HG03103 (cell line): ENCODE measurements at regions not wholly inside any gene's neighbourhood (a gene's known extent, or its start where the extent isn't known, plus 50 kb on each side); places are given as distances from the start of the nearest gene placed in this dataset.
"Not testable (repeated sequence)": the region's sequence is repeated elsewhere in the genome, so short reads cannot be mapped to it uniquely, and the experiment has no call there.

ENCODE experiments used
- ATAC-seq: cut with Tn5 transposase; IDR thresholded peaks from one replicate; pipeline ENCODE4 v1.9.1; 2021; ENCODE audit warnings: low read depth; ENCODE audit not compliant: unreplicated experiment

GRCh38 chr2:181737302-181737701 lies 57.0 kb upstream of the NEUROD1 start:
- not testable (repeated sequence) for ATAC-seq

DNA sequence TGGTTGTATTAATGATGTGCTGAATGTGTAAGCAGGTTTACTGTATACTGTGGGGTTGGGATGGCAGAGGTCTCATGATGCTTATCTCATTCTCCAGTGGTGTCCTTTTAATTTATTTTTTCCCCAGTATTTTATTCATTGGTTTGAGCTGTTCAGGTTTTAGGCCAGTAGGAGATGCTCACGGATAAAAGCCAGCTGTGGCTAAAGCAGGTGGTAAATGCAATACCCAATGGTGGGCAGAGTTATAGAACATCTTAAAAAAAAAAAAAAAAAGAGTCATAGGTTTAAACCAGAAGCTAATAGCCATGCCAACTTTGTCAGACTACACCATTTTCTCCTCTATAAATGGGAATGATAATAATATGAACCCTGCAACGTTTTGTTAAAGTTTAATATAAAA lies 57.8 kb upstream of the NEUROD1 start:
- ATAC-seq: no peak

DNA sequence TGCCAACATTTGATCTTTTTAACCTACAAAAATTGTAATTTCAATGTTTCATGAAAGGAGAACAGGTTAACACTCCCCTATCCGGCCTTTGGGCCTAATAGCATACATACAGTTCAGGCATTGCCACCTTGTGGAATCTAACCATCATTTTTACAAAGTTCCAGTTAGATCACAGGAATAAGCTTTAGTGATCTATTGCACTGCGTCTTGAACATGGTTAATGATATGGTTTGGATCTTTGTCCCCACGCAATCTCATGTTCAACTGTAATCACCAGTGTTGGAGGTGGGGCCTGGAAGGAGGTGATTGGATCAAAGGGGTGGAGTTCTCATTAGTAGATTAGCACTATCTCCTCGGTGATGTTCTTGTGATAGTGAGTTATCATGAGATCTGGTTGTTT lies 58.2 kb upstream of the NEUROD1 start:
- ATAC-seq: no peak

GRCh38 chr2:181741756-181742155 lies 61.4 kb upstream of the NEUROD1 start:
- no peak for ATAC-seq

DNA sequence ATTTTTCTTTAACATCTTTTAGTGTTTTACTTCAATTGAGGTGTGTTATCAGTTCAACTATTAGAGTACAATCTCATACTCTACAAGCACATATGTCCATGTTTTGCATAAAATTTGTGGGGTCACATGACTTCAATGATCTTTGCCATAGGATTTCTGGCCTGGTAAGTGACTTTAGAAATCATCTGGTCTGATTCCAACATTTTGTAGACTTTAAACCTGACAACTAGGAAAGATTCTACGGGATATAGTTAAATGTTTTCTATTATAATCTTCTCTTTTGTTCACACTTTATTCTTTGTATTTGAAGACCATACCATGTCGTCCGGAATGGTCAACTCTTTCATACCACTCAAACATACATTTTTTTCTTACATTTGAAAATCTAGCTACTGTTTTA lies 62.0 kb upstream of the NEUROD1 start:
- no peak for ATAC-seq

DNA sequence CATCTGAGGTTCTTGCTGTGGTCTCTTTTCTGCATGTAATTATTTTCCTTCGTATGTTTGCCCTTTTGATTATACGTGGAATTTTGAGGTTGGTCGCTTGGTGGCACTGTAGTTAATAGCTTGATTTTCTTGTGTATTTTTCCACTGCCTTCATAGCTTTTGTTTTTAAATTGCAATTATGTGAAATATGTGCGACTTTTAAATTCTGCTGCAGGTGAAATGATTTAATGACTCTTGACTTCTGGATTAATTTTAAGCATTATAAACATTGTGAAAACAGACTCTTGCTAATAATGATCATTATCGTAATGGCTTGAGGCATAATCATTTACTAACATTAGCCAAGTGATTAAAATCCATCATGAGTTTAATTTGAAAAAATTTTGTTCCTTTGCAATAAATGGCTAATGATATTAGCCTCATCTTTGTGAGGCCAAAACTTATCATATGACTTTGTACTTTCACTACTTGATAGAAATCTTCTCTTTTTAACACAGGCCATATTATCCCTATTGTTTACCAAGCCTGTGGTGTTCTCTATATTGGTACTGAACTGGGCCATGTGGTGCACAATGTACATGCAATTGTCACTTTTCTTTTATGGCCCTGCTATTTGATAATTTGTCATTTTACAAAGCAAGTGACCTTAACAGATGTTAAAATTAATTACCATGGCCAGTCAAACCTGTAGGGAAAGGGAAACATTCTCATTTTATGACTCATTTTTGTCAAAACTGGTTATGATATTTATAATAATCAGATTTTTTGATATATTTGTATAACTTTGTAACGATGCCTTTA lies 62.8 kb upstream of the NEUROD1 start:
- no peak for ATAC-seq

DNA sequence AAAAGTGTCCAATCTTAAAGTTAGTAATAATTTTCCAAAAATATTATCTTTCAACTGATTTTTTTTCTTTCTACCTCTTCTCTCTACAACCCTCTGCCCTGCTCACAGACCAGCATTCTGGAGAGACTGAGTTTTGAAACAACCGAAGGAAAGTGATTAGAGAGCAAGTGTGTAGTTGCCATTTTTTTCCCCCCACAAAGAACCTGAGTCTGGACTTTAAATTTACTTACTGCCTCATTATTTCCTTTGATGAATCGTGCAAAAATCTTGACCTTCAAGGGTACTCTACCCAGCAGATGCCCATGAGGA lies 63.4 kb upstream of the NEUROD1 start:
- no peak for ATAC-seq

GRCh38 chr2:181745796-181746540 lies 65.7 kb upstream of the NEUROD1 start:
- ATAC-seq: no peak

DNA sequence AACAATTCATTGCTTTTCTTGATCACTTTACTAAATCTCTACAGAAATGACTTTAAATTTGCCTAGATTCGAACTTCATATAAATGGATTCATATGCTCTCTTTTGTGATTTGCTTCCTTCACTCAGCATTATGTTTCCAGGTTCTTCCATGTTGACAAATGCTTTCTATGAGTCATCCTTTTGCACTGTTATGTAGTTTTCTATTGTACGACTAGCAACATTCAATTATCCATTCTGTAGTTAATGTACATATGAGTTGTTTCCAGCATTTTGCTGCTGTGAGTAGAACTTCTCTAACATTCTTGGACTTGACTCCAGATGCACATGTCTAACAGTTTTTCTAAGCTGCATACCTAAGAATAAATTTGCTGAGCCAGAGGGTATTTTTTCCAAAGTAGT lies 66.5 kb upstream of the NEUROD1 start:
- no peak for ATAC-seq

GRCh38 chr2:181750305-181750704 lies 70.0 kb upstream of the NEUROD1 start:
- ATAC-seq: no peak

DNA sequence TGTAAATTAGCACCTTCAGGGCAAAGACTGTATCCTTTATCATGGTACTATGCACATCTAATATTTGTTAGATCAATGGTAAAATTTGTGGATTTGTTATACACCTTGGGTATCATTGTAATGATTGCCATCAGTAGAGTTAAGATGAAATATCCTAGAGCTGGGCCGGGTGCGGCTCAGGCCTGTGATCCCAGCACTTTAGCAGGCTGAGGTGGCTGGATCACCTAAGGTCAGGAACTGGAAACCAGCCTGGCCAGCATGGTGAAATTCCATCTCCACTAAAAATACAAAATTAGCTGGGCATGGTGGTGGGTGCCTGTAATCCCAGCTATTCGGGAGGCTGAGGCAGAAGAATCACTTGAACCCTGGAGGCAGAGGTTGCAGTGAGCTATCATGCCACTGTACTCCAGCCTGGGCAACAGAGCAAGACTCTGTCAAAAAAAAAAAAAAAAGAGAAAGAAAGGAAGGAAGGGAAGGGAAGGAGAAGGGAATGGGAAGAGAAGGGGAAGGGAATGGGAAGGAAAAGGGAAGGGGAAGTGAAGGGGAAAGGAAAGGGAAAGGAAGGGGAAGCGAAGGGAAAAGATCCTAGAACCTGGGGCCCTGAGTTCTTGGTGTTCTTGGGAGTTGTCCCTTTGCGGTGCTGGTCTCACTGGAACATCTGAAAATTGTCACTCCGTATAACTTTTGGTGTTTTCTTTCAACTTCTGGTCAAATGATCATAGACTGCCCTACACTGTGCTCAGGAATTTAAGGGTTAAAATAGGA lies 71.1 kb upstream of the NEUROD1 start:
- no peak for ATAC-seq

DNA sequence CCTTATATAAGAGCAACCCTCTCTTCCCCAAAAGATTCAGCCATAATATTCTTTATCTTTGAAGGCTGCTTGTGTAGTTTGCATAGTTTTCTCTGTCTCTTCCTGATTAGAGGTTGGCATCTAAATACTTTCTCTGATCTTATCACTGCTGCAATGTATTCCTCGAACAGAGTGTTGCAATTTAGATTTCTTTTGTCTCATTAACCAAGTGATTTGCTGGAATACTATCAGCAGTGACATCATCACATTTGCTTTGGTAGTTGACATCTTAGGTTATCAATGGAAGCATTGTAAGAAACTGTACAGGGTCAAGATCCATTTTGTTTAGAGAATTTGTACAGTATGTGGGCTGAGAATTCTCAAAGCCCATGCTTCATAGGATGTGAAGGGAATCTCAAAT lies 72.0 kb upstream of the NEUROD1 start:
- ATAC-seq: no peak

DNA sequence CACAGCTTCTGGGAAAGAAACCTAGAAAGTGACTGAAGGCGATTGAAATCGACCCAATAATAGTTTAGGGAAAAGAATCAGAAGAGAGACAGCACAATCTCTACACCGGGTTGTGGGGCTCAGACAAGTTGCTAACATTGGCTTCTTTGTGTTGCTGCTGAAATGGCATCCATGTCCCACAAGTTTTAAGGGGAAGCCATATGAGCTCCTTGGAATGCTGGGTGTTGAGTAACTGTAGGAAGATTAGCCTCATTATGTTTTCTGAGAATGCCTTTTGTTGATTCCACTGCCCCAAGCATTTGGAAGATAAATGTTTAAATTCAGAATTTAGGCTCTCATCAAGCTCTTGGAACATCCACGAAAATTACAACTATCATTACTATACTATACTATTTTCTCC lies 73.4 kb upstream of the NEUROD1 start:
- no peak for ATAC-seq

DNA sequence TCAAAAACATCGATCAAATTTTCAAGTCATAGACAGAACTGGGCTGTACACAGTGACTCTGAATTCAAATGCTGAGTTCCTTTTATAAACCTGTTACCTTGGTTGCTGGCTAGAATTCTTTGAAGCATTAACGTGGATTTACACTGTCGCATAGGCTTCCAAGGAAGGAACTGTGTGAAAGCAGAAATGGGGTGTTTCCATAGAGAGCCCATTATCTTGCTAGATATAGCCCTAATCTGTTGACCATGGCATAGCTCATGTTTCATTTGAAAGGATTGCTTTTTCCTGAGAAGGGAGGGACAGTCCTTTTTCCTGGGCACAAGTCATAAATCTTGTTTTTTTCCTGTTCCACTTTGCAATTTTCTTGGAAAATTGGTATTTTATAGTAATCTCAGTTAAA lies 73.8 kb upstream of the NEUROD1 start:
- no peak for ATAC-seq

- no peak for ATAC-seq
Observed at GRCh38 chr2:181755181-181755580, 74.9 kb upstream of the NEUROD1 start.

GRCh38 chr2:181760521-181760920 lies 80.2 kb upstream of the NEUROD1 start:
- no peak for ATAC-seq

- no peak for ATAC-seq
Observed at GRCh38 chr2:181761175-181761574, 80.9 kb upstream of the NEUROD1 start.

DNA sequence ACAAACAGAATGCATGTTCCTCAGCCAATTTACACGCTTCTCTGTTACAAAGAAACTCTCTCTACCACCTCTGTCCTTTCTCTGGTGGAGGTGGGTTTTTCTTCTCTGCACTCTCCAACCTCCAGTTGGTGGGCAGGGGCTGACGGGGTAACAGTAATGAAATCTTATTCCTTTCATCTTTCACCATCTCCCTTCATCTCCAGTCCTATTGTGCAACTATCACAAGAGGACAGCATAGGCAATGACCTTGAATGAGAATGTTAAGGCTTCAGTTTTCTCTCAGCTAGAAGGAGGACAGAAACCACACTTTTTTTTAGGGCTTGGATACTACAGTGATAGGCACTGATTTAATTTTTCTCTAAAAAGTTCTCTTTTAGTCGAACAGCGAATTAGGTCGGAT lies 81.7 kb upstream of the NEUROD1 start:
- ATAC-seq: no peak

DNA sequence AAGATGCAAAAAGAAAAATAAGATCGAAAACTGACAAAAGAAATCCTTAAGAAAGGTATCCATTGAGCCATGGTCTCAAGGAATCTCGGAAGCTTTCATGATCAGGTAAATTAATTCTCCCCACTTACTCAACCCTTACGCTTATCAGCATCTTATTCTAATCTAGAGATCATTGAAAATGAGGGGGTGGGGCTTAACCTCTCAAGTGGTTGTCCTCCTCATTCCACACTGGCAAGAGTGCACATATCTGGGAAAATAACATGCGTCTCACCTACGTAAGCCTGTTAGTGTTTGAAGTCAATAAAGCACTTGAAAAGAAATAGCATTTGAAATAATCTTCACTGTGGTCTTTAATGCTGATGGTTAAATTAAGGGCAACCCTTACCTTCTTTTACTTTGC lies 82.5 kb upstream of the NEUROD1 start:
- ATAC-seq: no peak

DNA sequence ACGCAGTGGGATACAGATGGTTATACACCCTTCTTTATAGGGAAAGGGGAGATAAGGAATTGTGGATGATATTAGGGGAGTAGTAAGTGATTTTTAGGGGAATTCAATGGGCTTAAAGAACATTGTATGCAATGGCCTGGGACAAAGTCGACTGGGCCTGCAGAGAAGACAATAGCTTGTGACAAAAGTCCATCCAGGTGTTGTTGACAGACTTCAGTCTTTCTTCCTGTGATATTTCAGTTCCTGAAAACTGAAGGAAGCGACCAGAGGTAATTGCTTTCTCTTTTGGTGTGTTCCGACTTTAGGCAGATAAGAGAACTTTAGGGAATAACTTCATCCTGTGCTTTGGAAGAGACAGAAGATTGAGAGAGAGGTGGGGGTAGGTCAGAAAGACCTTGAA lies 83.1 kb upstream of the NEUROD1 start:
- no peak for ATAC-seq

GRCh38 chr2:181764095-181764963 lies 84.0 kb upstream of the NEUROD1 start:
- ATAC-seq: no peak
